Activated gamma-delta T cell treated with Interleukin-2 at 50 U/mL for 16 hours (primary cell): ENCODE measurements at regions not wholly inside any gene's neighbourhood (a gene's known extent, or its start where the extent isn't known, plus 50 kb on each side); places are given as distances from the start of the nearest gene placed in this dataset.

Source experiments
- DNase-seq: peaks from one replicate; pipeline ENCODE4 v3.0.0-alpha.2; 2020

DNA sequence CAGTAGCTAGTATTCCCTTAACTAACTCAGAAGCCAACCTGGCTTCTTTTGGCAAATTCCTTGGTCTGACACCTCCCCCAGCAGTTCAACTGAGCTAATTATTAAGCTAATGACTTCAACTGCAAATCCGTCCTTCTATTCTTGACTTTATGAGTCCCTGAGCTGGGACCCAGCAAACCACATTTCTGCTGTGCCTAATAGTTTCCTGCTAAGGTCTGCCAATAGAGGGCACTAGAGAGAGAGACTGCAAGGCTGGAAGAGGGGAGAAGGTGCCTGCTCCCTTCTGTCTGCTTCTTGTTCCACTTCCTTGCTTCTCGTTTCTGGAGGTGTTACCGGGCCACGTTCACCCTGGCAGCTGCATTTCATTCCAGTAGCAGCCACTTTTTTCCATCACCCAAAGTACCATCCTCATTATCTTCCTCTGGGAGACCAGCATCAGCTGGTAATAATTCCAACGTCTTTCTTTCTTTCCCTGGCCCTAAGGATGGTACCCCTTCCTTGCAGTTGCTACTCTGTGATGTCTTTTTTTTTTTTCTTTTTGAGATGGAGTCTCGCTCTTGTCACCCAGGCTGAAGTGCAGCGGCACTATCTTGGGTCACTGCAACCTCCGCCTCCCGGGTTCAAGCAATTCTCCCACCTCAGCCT is 352.0 kb downstream of the TNS1 start:
- DNase-seq, result no peak

DNA sequence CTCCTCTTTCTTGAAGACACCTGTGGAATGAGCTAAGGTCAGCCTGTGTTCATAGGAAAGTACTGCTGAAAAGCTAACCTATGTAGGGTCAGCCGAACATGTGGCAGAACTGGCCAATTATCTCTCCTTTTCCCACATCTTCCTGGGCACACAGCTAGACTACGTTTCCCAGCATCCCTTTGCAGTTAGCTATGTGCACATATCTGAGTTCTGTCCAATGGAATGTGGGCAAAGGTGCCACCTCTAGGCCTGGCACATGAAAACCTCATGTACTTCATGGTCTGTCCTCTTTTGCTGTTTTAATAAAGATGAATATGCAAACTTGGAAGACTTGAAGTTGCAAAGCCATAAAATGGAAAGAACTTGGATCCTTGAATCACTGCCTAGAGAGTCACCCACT is 352.6 kb downstream of the TNS1 start:
- DNase-seq, result no peak

DNA sequence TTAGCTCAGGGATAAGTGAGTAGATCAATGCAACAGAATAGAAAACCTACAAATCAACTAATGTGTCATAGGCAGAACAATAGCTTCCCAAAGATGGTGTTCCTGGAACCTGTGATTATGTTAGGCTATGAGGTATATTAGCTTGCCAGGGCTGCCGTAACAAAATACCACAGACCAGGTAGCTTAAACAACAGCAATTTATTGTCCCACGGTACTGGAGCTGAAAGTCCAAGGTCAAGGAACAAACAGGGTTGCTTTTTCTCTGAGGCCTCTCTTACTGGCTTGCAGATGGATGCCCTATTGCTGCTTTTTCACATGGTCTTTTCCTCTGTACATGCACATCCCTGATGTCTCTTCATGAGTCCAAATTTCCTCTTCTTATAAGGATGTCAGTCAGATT is 354.9 kb downstream of the TNS1 start:
- DNase-seq, result no peak

DNA sequence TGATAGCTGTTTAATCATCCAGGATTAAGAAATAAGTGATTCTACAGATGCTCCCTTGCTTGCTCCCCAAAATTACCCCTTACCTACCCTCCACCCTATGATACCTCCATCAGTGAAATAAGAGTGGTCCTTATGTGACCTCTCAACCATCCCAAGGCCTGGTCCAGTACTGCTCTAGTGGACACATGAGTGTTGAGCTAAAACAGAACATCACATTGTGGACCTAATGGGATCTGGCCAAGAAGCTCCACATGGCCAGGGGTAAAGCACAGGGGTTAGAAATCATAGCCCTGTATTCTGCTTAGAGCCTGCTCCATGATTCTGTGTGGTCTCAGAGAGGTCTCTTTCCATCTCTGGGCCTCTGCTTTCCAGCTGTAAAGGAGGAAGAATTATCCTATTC is 355.6 kb downstream of the TNS1 start:
- DNase-seq, result no peak

DNA sequence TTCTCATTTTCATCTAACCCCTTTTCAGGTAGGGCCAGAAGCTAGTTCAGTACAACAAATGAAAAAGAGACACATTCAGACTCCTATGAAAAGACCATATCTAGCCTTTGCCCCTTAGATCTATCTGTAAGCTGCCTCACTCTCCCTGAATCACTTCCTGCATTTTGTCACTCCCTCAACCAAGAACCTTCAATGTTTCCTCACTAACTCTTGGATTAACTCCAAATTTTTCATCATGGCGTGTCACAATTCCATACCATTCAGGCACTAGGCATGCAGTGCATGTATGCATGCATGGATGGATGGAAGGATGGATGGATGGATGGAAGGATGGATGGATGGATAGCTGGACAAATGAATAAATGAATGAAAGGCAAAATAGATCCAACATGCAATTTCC is 356.9 kb downstream of the TNS1 start:
- no peak for DNase-seq

DNA sequence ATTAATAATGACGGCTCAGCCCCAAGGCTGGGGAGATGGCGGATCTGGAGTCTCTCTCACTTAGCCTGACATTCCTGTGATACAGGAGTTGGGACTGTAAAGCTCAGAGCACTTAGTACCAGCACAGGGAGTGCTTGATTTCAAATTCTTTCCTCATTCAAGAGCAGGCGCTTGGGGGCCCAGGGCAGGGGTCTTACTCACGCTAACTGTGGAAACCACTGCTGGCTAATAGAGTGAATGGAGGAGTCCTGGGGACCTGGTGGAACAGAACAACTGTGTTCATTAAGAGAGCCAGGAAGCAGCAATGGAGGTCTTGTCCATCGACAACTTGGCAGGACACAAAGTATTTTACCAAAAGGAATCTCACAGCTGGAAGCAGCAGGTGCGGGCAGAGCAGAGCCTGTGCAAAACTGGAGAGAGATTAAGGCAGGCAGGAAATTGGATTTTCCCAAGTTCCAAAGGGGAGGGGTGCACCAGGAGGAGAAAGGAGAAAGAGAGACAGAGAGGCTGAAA is 358.9 kb downstream of the TNS1 start:
- DNase-seq, result no peak

DNA sequence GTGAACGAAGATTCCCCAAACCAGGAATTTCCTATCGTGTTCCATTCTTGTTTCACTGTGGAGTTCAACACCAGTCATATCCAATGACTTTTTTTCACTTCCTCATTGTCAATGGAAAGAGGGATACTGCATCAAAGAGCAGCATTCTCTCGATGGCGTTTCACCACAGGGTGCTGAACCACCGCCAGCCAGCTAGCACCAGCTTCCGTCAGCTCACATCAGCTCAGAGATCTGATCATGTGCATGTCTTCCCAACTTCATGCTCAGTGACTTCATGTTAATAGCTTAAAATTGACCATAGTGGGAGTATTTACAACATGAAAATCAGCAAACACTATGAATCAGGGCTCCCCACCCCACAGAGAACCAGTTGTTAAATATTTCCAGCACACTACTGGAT is 359.9 kb downstream of the TNS1 start:
- DNase-seq, result no peak

DNA sequence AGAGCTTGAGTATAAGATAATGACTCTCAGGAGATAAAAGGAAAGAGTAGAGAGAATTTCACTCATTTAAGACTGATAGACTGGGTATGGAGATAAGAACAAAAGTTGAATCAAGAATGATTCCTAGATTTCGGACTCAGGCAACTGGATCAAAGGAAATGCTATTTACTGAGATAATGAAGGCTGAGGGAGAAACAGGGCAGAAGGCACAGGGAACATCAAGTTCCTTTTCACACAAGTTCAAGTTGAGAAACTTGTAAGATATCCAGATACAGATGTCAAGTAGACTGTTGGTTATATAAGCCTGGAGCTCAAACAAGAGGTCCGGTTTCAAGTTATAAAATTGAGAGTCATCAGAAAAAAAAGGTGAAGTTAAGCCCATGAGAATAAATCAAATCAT is 360.8 kb downstream of the TNS1 start:
- DNase-seq, result no peak

DNA sequence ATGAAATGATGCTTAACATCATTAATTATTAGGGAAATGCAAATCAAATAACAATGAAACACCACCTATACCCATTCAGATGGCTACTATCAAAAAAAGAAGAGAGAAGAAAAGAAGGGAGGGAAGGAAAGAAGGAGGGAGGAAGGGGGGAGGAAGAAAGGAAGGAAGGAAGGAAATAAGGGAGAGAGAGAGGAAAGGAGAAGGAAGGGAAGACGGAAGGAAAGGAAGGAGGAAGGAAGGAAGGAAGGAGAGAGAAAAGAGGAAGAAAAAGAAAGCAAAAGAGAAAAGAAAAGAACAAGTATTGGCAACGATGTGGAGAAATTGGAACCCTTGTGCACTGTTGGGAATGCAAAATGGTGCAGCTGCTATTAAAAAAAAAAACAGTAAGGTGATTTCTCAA is 363.3 kb downstream of the TNS1 start:
- DNase-seq, result no peak

DNA sequence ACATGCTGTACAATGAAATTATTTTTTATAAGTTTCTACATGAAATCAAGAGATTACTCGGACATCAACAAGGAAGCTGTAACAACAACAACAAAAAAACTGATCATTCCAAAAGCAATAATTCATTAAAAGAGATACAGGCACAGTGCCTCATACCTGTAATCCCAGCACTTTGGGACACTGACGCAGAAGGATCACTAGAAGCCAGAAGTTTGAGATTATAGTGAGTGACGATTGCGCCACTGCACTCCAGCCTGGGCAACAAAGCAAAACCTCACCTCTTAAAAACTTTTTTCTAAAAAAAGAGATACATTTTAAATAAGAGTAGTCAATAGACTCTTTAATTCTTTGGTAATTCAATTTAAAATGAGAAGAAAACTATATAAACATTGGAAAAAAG is 364.3 kb downstream of the TNS1 start:
- DNase-seq, result no peak

DNA sequence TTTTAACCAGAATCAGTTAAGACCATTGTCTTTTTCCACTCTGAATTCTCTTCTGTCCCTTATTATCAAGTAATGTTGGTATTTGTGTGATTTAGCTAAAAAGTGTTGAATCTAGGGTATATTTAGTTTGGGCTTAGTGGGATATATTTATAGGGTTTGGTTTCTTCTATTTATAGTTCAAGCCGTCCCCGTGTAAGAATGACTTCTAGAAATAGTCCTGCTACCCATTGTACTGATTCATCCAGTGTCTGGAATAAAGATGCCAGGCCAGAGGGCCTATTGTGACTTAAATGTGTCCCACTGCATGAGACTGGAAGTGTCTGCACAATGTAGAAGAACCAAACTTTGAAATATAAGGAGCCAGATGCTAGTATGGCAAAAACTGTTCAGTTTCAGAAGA is 364.8 kb downstream of the TNS1 start:
- DNase-seq, result no peak

DNA sequence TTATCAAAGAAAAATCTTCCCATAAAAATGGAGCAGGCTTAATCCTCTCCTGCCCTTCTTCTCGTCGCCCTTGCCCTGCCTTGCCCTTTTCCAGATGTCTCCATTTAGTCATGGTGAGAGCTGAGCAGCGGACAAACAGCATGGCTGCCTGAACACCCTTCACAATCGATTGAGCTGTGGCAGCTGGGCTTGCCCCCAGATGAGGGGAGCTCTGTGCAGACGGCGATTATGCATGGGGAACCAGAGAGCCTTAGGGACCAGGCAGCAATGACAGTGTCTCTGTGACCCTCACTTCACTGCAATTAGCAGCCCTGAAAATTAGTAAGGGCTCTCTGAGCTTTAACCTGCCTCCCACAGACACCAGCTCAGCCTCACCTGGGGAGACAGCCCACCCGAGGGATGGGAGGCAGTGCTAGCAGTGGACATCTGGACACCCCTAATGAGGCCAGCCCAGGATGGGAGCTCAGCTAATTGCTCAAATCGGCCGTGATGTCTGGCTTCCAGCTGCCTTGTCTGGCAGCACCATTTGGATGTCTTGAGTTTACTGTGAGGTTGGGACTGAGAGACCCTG is 365.7 kb downstream of the TNS1 start:
- DNase-seq, result no peak

DNA sequence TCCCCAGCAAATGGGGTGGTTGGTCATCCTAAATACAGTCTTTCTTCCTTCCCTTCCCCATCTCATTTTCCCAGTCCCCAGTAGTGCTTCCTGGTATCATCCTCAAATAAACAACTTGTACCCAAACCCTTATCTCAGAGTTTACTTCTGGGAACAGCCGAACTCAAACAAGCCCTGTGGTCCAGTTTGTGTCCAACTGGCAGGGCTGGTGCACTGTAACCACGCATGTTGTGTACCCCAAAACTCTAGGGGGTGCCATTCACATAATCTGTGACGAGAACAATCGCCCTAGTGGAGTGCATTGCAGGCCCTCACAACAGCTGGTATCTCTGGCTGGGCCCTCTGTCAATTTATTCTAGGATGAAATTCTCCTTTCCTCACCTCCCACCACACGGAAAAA is 366.2 kb downstream of the TNS1 start:
- no peak for DNase-seq

DNA sequence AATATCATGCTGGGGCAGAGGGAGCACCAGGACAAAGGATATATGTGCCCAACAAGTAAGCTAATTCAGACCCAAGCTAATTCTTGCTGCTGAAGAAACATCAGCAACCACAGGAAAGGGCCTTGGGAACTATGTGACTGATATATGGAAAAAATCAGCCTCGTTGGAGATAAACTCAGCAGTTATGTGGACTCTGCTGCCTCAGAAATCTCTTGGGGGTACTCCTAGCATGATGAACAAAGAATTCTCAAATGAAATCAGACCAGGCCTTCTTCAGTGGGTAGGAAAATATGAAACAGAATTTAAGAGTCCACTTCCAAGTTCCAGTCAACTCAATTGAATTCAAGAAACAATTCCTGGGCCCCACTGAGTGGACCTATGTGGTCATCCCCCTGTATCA is 367.9 kb downstream of the TNS1 start:
- DNase-seq, result no peak

DNA sequence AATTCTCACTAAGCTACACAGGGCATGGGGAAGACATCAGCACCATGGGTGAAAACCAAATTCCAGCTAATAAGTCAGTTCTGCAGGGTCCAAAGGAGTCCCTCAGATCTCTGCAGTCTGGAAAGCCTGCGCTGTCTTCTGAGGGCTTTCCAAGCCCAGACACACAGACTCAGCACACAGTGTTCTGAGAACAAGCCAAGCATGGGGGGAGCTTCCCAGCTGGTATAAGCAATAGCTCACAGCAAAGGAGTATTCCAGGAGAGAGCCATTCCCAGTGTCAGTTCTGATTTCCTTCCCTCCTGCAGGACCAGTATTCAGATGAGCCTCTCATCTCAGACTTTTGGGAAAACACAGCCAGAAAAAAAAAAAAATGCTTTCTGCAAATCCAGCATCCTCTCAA is 370.8 kb downstream of the TNS1 start:
- DNase-seq, result no peak

DNA sequence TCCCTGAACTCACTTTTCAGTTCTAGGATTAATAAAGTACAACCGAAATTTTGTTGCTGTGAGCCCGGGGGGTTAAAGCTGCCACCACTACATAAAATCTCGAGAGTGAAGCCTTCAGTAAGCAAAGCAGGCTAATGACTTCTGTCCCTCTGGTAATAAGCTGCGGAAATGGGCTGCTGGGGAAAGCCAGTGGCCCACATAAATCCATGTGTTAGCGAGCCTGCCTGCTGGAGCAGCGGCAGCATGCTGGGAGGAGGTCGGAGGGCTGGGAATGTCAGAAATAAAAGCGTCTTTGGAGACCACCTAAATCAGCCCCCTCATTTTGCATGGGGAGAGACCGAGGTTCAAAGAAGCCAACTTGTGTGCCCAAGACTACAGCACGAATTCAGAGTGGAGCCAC is 371.7 kb downstream of the TNS1 start:
- no peak for DNase-seq

DNA sequence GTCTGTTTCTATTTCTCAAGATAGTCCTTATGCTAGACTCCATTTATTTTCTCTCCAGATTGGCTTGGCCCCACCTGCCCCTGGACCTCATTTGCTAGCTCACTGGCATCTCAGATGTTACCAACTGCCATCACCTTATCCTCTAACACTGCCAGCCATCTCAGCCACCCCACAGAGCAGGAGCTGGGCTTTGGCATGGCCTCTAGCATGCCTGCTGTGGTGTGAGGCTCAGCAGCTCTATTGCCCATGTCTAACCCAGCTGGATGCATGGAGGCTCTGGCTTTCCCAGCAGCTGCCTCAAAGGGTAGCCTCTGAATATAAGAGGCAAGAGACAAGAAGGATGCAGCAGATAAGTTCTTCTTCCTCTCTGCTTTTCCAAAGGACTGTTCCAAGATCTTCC is 373.4 kb downstream of the TNS1 start:
- DNase-seq, result no peak

DNA sequence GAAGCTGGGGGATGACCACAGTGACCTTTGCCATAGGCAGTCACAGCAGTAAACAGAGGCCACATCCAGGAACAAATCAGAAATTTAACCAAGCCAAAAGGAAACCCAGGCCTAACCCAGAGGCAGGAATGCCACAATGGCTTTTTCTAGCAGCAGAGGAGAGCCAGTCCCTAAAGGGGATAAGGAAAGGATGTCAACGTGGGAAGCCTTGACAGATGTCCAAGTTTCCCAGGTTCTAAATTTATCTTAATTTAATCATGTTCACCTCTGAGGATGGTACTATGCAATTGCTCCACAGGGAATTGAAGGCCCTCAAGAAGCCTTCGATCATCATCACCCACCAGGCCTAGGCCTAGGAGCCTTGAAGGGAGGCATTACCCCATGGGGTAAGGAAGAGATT is 374.7 kb downstream of the TNS1 start:
- no peak for DNase-seq

DNA sequence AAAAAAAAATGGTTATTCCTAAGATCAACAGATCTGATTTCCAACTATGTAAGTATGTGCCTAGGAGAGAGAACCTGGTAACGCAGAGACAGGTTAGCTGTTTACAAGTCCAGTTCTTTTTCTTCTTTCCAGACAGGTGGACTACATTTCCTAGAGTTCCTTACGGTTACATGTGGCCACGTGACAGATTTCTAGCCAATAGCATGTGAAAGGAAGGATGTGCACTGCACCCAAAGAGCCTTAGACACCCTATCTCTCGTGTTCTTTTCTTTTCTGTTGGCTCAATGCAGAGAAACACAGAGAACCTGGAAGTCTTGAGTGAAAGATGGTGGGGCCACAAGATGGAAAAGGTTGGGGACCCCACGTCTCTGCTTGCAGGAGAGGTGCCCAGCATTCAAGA is 375.9 kb downstream of the TNS1 start:
- no peak for DNase-seq

DNA sequence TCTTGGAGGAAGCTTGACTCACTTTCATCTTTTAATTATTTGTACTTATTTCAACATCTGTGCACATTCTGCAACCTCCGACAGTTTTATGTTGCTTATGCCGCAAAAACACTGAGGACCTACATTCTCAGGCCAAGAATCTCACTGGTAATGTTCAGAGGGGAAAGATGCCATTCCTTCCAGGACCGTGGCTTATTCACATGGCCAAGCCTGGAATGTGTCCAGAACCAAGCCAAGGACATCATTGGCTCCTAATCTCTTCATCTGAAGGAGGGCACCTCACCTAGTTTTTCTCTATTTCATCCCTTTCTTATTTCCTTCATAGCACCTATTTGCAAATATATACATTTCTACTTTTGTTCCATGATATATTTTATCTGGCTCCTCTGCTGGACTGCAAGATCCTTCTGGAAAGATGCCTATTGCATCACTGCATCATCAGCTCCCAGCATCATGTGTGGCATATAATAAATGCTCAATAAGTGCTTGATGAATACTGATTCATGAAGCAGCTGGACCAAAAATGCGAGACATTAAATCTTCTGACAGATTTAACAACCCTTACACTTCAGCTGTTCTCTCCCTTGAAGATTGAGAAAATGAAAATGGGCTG is 377.1 kb downstream of the TNS1 start:
- DNase-seq, result no peak

DNA sequence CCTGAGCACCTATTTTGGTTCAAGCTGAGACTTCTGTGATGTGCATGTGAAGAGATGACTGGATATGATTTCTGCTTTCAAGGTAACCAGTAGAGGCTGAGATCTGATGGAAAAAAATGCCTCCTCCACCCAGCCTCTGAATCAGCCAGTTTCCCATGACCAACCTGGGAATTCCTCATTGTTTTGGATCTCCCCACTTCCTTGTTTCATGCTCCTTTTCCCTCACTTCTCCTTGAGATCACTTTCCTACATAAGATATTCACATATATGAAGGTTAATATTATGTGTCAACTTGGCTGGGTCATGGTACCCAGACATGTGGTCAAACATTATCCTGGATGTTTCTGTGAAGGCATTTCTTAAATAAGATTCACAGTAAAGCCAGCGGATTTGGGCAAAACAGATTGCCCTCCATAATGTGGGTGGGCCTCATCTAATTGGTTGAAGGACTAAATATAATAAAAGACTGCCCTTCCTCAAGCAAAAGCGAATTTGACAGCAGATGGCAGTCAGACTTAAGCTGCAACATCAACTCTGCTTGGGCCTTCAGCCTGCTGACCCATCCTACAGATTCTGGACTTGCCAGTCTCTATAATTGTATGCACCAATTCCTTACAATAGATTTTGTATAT is 379.4 kb downstream of the TNS1 start:
- no peak for DNase-seq

DNA sequence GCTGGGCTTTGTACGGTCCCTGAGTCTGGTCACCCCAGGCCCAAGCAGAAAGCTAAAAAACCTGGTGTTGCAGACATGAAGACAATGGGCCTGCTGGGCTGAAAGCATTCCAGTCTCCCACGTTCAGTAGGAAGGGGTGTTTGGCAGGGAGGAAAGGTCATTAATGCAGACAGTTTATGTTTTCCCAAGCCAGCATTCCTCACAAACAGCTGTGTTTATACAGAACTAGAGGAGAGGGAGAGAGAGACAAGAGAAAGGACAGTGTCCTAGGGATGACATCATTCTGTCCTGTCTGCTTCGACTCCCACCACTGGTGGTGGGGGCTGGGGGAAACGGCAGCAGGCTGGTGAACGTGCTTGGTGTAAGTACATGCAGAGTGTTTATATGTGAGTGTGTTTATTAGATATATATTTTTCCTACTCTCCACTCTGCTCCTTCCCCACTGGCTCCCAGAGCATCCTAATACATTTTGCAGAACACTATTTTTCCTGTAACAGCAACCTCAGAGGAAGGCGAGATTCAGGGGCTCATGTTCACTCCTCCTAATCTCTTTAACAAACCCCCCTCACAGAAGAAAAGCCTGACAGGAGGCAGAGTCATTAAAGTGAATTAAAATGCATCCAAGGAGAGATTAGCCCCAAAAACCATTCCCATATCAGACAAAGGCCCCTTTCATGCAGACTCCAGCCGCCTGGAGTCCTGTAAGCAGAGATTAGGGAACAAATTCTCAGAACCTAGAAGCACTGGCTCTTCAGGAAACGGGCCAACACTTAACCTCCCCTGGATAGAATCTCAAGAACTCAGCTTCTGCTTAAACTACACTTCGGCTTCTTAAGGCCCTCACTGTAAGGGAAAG is 380.4 kb downstream of the TNS1 start:
- no peak for DNase-seq

DNA sequence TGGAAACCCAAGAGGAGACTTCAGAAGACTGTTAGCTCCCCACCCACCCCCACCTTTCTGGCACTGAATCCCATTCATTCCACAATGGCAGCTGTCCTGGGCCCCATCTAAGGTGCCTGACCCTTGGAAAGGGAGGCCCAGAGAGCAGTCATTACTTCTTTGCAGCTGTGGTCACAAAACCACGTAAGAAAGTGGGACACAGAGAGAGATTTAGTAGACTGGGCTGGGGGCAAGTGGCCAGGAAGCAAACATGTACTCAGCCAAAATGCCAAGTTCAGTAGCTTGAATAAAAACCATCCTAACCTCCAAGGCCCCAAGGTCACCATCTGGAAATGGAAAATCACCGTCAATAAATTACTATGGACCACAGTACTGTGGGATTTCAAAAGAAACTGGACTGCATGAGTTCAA is 381.4 kb downstream of the TNS1 start:
- DNase-seq, result no peak
